ENCODE measurements at regions not wholly inside any gene's neighbourhood (a gene's known extent, or its start where the extent isn't known, plus 50 kb on each side); places are given as distances from the start of the nearest gene placed in this dataset.

- no peak for DNase-seq
Observed at GRCh38 chr4:153075836-153076518, 128.3 kb upstream of the TRIM2 start.

- DNase-seq: no peak
Observed at GRCh38 chr4:153076861-153077260, 127.4 kb upstream of the TRIM2 start.

- DNase-seq: no peak
Observed at GRCh38 chr4:153079857-153080391, 124.3 kb upstream of the TRIM2 start.

- no peak for DNase-seq
Observed at GRCh38 chr4:153081006-153081580, 123.2 kb upstream of the TRIM2 start.

GRCh38 chr4:153081693-153082092 lies 122.5 kb upstream of the TRIM2 start:
- DNase-seq: no peak

GRCh38 chr4:153082322-153083301 lies 121.6 kb upstream of the TRIM2 start:
- no peak for DNase-seq

- DNase-seq: peak; percentile 52 to 83 (median 73)
Observed at GRCh38 chr4:153083447-153083947, 120.7 kb upstream of the TRIM2 start.

- DNase-seq: no peak
Observed at GRCh38 chr4:153084224-153084979, 119.8 kb upstream of the TRIM2 start.

GRCh38 chr4:153084980-153085630 lies 119.1 kb upstream of the TRIM2 start:
- DNase-seq: peak; percentile 40 to 88 (median 80)

- no peak for DNase-seq
Observed at GRCh38 chr4:153087671-153088194, 116.5 kb upstream of the TRIM2 start.

GRCh38 chr4:153089742-153090141 lies 114.5 kb upstream of the TRIM2 start:
- no peak for DNase-seq

GRCh38 chr4:153090181-153090580 lies 114.1 kb upstream of the TRIM2 start:
- no peak for DNase-seq

- no peak for DNase-seq
Observed at GRCh38 chr4:153090670-153091385, 113.4 kb upstream of the TRIM2 start.

GRCh38 chr4:153093396-153093795 lies 110.8 kb upstream of the TRIM2 start:
- no peak for DNase-seq

GRCh38 chr4:153093802-153094201 lies 110.4 kb upstream of the TRIM2 start:
- DNase-seq: no peak

- no peak for DNase-seq
Observed at GRCh38 chr4:153094435-153094834, 109.8 kb upstream of the TRIM2 start.

- DNase-seq: no peak
Observed at GRCh38 chr4:153095448-153096204, 108.6 kb upstream of the TRIM2 start.

GRCh38 chr4:153096344-153096743 lies 107.9 kb upstream of the TRIM2 start:
- no peak for DNase-seq

GRCh38 chr4:153098427-153098826 lies 105.8 kb upstream of the TRIM2 start:
- DNase-seq: no peak
